HG02870 (cell line): ENCODE measurements at regions not wholly inside any gene's neighbourhood (a gene's known extent, or its start where the extent isn't known, plus 50 kb on each side); places are given as distances from the start of the nearest gene placed in this dataset.

ENCODE experiments used
- ATAC-seq: cut with Tn5 transposase; IDR thresholded peaks from one replicate; pipeline ENCODE4 v1.9.1; 2021; ENCODE audit warnings: mild to moderate bottlenecking, moderate library complexity; ENCODE audit not compliant: unreplicated experiment

GRCh38 chr16:59213952-59214351, 479.8 kb upstream of the GOT2 start:
- no peak for ATAC-seq

- ATAC-seq: no peak
These were observed 478.4 kb upstream of the GOT2 start for GRCh38 chr16:59212492-59213024.

- no peak for ATAC-seq
These were observed 476.9 kb upstream of the GOT2 start for GRCh38 chr16:59210955-59211541.

- ATAC-seq: no peak
These were observed 471.3 kb upstream of the GOT2 start for GRCh38 chr16:59205403-59205802.

GRCh38 chr16:59204589-59204988, 470.5 kb upstream of the GOT2 start:
- no peak for ATAC-seq

- ATAC-seq: no peak
These were observed 468.2 kb upstream of the GOT2 start for GRCh38 chr16:59202233-59202862.

GRCh38 chr16:59201821-59202220, 467.7 kb upstream of the GOT2 start:
- ATAC-seq: no peak

GRCh38 chr16:59201160-59201559, 467.0 kb upstream of the GOT2 start:
- no peak for ATAC-seq

GRCh38 chr16:59198487-59198886, 464.4 kb upstream of the GOT2 start:
- ATAC-seq: no peak

- no peak for ATAC-seq
These were observed 461.1 kb upstream of the GOT2 start for GRCh38 chr16:59195242-59195641.

- ATAC-seq: no peak
These were observed 459.5 kb upstream of the GOT2 start for GRCh38 chr16:59193637-59194036.

- no peak for ATAC-seq
These were observed 458.6 kb upstream of the GOT2 start for GRCh38 chr16:59192551-59193199.

- ATAC-seq: no peak
These were observed 456.6 kb upstream of the GOT2 start for GRCh38 chr16:59190731-59191130.

- no peak for ATAC-seq
These were observed 453.9 kb upstream of the GOT2 start for GRCh38 chr16:59188029-59188428.

- no peak for ATAC-seq
These were observed 447.8 kb upstream of the GOT2 start for GRCh38 chr16:59181821-59182420.

GRCh38 chr16:59180083-59180476, 446.0 kb upstream of the GOT2 start:
- ATAC-seq: no peak

GRCh38 chr16:59179446-59180082, 445.4 kb upstream of the GOT2 start:
- no peak for ATAC-seq

- no peak for ATAC-seq
These were observed 439.3 kb upstream of the GOT2 start for GRCh38 chr16:59173408-59173831.

- ATAC-seq: no peak
These were observed 436.1 kb upstream of the GOT2 start for GRCh38 chr16:59170099-59170712.

GRCh38 chr16:59169168-59169567, 435.1 kb upstream of the GOT2 start:
- no peak for ATAC-seq
